Common myeloid progenitor, CD34-positive (primary cell): ENCODE measurements at regions not wholly inside any gene's neighbourhood (a gene's known extent, or its start where the extent isn't known, plus 50 kb on each side); places are given as distances from the start of the nearest gene placed in this dataset.

ENCODE experiments used
- CTCF ChIA-PET: fragments of 350-600 bp; sonication (Branson Sonifier 250); formaldehyde crosslinking; loops from one replicate; lab custom pipeline; 2021; ENCODE audit warnings: antibody characterized with exemption; lab: Charles Lee
- POLR2A ChIA-PET: fragments of 350-600 bp; sonication (Branson Sonifier 250); formaldehyde crosslinking; loops from one replicate; lab custom pipeline; 2021; ENCODE audit warnings: antibody characterized with exemption; lab: Charles Lee
- DNase-seq, 3 donors: peaks; one replicate each; pipeline versions ENCODE4 v3.0.0 to v3.0.0-alpha.2; 2013
- H3K27ac ChIP-seq, 2 experiments: 1 replicate in 1 of 2; 2 replicates in 1 of 2; pipeline ENCODE4 v1.7.0; 2013; ENCODE audit warnings: inconsistent platforms in 2 of 2, low read length in 2 of 2, mild to moderate bottlenecking in 2 of 2, low read depth in 1 of 2, moderate library complexity in 1 of 2; ENCODE audit not compliant: severe bottlenecking in 2 of 2, insufficient read depth in 1 of 2, poor library complexity in 1 of 2
- H3K27me3 ChIP-seq, 5 experiments: replicated peaks in 2 of 5; 1 replicate in 3 of 5; 2 replicates in 2 of 5; pipeline versions ENCODE4 v1.6.1 to v1.7.0; 2013; ENCODE audit warnings: low read length in 4 of 5, mild to moderate bottlenecking in 2 of 5, moderate library complexity in 2 of 5, inconsistent platforms in 1 of 5; ENCODE audit not compliant: insufficient read depth in 5 of 5, control insufficient read depth in 4 of 5
- H3K36me3 ChIP-seq, 4 experiments: 1 replicate in 2 of 4; 2 replicates in 2 of 4; pipeline versions ENCODE4 v1.6.1 to v1.7.0; 2013; ENCODE audit warnings: low read length in 3 of 4, control low read depth in 1 of 4, mild to moderate bottlenecking in 1 of 4; ENCODE audit not compliant: control insufficient read depth in 4 of 4, insufficient read depth in 4 of 4
- H3K4me1 ChIP-seq, 4 experiments: 1 replicate in 3 of 4; 2 replicates in 1 of 4; pipeline versions ENCODE4 v1.6.1 to v1.7.1; 2013; ENCODE audit warnings: low read length in 3 of 4, mild to moderate bottlenecking in 3 of 4, control low read depth in 1 of 4, inconsistent platforms in 1 of 4, moderate library complexity in 1 of 4; ENCODE audit not compliant: control insufficient read depth in 4 of 4, insufficient read depth in 4 of 4; ENCODE audit errors: control extremely low read depth in 1 of 4
- H3K4me3 ChIP-seq, 7 experiments: 1 replicate in 4 of 7; 2 replicates in 3 of 7; pipeline versions ENCODE4 v1.5.1 to v1.7.0; 2013; ENCODE audit warnings: mild to moderate bottlenecking in 7 of 7, low read length in 6 of 7, moderate library complexity in 6 of 7, inconsistent platforms in 2 of 7, low read depth in 2 of 7, control low read depth in 1 of 7; ENCODE audit not compliant: insufficient read depth in 4 of 7, control insufficient read depth in 1 of 7; ENCODE audit errors: extremely low read depth in 1 of 7
- H3K9me3 ChIP-seq, 5 experiments: 1 replicate in 4 of 5; 2 replicates in 1 of 5; pipeline versions ENCODE4 v1.6.1 to v1.7.1; 2013; ENCODE audit warnings: low read length in 4 of 5, mild to moderate bottlenecking in 2 of 5, inconsistent platforms in 1 of 5, low read depth in 1 of 5, moderate library complexity in 1 of 5; ENCODE audit not compliant: control insufficient read depth in 4 of 5, insufficient read depth in 2 of 5; ENCODE audit errors: control extremely low read depth in 1 of 5
- WGBS: methylation state at CpG from one replicate; pipeline ENCODE4 v1.1.5; 2013; ENCODE audit not compliant: insufficient coverage; 5-methylcytosine and 5-hydroxymethylcytosine counted together

DNA sequence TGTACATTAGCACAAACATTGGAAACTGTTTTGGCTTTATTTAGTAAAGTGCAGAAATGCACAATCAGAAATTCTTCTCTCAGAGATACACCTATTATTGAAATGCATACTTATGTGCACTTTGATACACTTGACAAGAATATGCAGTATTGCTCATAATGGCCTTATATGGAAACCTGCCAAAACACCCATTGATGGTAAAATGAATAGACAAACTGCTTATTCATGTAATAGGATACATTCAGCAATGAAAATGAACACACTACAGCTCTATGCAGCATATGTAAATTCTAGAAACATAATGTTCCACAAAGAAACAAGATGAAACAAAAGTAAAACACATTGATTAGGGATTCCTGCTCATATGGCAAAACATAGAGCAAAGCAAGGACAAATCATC, 223.9 kb downstream of the S1PR1 start:
- Histone ChIP-seq H3K27ac (no peak overlapping the region), H3K4me1 (no peaks in the 10 kb centered on the region), H3K36me3 (no peaks in the 10 kb centered on the region), H3K27me3 (no peaks in the 10 kb centered on the region), H3K9me3 (no peaks in the 10 kb centered on the region), H3K4me3 (no peak overlapping the region)
- CTCF ChIA-PET = no interaction called here
- DNase-seq = no peak
- POLR2A ChIA-PET = no interaction called here

DNA sequence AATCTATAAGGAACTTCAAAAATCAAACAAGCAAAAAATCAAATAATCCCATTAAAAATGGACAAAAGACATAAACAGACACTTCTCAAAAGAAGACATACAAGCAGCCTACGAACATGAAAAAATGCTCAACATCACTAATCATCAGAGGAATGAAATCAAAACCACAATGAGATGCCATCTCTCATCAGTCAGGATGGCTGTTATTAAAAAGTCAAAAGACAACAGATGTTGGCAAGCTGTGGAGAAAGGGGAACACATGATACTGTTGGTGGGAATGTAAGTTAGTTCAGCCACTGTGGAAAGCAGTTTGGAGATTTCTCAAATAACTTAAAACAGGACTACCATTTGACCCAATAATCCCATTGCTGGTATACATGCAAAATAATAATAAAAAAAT, 226.4 kb downstream of the S1PR1 start:
- CTCF ChIA-PET = no interaction called here
- H3K4me3 ChIP-seq = no peak overlapping the region
- DNase-seq = no peak
- H3K9me3 ChIP-seq = no peaks in the 10 kb centered on the region
- H3K27me3 ChIP-seq = peaks cover 0 to 2% (median 0%) of the 10 kb centered on the region in 5 experiments
- no peak overlapping the region for H3K27ac ChIP-seq
- no CpG with 5 or more reads among the region's 1 CpG for WGBS
- POLR2A ChIA-PET = no interaction called here
- no peaks in the 10 kb centered on the region for H3K36me3 ChIP-seq
- no peaks in the 10 kb centered on the region for H3K4me1 ChIP-seq

DNA sequence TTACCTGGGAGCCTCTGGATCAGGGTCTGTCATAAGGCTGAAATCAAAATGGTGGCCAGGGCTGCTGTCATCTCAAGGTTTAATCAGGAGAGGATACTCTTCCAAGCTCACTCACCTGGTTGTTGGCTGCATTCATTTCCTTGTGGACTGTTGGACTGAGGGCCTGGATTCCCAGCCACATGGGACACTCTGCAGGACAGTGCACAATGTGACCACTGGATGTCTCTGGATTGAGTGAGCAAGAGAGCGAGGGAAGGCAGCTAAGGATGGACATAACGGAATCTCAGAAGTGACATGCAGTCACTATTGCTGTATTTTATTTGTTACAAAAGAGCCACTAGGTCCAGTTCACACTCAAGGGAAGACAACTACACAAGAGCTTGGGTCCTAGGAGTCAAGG, 229.1 kb downstream of the S1PR1 start:
- H3K9me3 ChIP-seq = no peaks in the 10 kb centered on the region
- WGBS = 95% methylated on average over 2 of the region's 2 CpGs
- DNase-seq = no peak
- H3K4me1 ChIP-seq = no peaks in the 10 kb centered on the region
- POLR2A ChIA-PET = no interaction called here
- CTCF ChIA-PET = no interaction called here
- no peak overlapping the region for H3K4me3 ChIP-seq
- no peak overlapping the region for H3K27ac ChIP-seq
- no peaks in the 10 kb centered on the region for H3K36me3 ChIP-seq
- H3K27me3 ChIP-seq = peaks cover 0 to 2% (median 0%) of the 10 kb centered on the region in 5 experiments

DNA sequence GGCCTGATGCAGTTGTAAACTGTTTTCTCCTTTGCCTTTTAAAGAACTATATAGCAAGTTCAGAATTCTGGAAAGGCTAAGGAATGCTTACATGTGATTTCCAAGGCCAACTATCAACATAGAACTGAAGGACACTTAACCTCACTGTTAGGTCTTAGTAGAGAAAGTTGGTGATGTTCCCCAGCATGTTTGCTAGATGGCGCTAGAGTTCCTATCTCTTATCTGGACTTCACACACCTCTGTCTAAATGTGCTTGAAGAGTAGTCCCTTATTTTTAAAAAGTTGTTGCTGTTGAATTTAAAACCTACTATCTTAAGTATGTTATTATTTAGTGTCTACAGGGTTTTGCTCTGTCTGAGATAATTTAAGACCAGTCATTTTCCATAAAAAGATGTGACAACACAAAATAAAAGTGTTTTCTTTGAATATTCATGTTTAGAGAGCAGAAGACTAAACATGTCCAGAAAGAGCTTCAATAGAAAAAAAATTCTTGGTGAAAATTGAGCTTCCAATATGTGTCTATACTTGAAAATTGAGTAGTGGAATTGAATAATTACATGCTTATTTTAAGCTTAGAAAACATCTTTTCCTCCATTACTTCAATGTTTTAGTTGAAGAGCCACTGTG, 237.3 kb downstream of the S1PR1 start:
- DNase-seq = peak; percentile 46 to 70 (median 66)
- H3K27me3 ChIP-seq = peaks cover 0 to 36% (median 8%) of the 10 kb centered on the region in 5 experiments
- ChIA-PET POLR2A (no interaction called here), CTCF (interaction anchor here (0.7 to 2.0 kb wide), 9 partner anchors 10 to 165 kb away, joined by 3 to 6 read pairs (median 3); no protein-coding TSS in a partner anchor)
- peaks cover 0 to 17% (median 5%) of the 10 kb centered on the region in 5 experiments for H3K9me3 ChIP-seq
- no peak overlapping the region for H3K4me3 ChIP-seq
- H3K4me1 ChIP-seq = peaks cover 2 to 9% (median 6%) of the 10 kb centered on the region in 4 experiments
- no peak overlapping the region for H3K27ac ChIP-seq
- no CpG with 5 or more reads among the region's 1 CpG for WGBS
- H3K36me3 ChIP-seq = no peaks in the 10 kb centered on the region

DNA sequence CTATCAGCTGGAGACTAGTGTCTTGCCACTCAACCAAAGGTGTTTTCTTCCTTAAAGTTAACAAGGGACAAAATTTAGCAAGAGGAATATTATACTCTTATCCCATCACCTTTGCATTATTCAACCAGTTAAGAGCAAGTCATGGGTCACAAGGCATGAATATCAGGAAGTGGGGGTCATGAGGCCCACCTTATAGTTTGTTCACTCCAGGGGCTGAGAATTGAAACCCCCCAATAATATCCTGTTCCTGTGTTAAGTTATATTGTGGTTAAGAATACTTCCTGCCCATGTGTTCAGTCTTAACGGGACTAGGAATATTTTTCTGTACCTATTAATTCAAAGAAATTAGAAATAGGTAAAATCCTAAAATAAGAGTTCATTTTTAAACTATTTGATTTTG, 239.7 kb downstream of the S1PR1 start:
- H3K4me3 ChIP-seq = no peak overlapping the region
- ChIA-PET CTCF (no interaction called here), POLR2A (no interaction called here)
- no peaks in the 10 kb centered on the region for H3K36me3 ChIP-seq
- peaks cover 2 to 9% (median 6%) of the 10 kb centered on the region in 4 experiments for H3K4me1 ChIP-seq
- no CpG with 5 or more reads among the region's 1 CpG for WGBS
- no peak overlapping the region for H3K27ac ChIP-seq
- peaks cover 0 to 19% (median 5%) of the 10 kb centered on the region in 5 experiments for H3K9me3 ChIP-seq
- peaks cover 0 to 52% (median 10%) of the 10 kb centered on the region in 5 experiments for H3K27me3 ChIP-seq
- DNase-seq = peak in 2 of 3 donors; percentile 20 to 26

DNA sequence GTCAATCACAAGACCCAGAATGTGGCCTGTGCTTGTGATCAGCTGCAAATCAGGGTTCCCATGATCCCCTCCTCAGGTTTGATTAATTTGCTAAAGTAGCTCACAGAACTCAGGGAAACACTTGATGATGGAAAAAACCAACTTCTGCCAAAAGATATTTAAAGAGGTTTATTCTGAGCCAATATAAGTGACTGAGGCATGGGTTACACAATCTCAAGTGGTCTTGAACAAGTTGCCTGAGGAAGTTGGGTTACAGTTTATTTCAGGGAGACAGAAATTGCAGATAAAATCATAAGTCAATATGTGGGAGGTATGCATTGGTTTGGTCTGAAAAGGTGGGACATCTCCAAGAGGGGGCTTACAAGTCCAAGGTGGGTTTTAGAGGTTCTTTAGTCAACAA, 243.1 kb downstream of the S1PR1 start:
- H3K36me3 ChIP-seq = no peaks in the 10 kb centered on the region
- POLR2A ChIA-PET = no interaction called here
- no peak overlapping the region for H3K27ac ChIP-seq
- DNase-seq = no peak
- CTCF ChIA-PET = no interaction called here
- H3K27me3 ChIP-seq = peaks cover 6 to 57% (median 13%) of the 10 kb centered on the region in 5 experiments
- H3K4me1 ChIP-seq = peaks cover 2 to 9% (median 6%) of the 10 kb centered on the region in 4 experiments
- H3K9me3 ChIP-seq = peaks cover 0 to 9% (median 0%) of the 10 kb centered on the region in 5 experiments
- no peak overlapping the region for H3K4me3 ChIP-seq

DNA sequence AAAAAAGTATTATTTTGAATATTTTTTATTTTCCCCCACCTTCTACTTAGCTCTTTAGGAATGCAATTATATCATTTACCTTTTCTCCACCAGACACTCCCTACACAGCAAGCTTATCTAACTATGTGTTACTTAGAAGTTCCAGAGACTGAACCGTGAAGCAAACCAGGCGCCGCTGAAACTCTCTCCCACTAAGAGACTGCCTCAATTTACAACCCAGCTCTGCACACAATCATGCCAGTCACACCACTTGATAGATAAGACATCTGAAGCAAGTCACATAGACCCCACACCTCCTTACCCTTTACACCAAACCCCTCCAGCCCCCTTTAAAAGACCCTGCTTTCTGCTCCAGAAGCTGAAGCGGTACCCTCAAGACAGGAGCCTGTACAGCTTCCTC, 245.5 kb downstream of the S1PR1 start:
- no peaks in the 10 kb centered on the region for H3K4me1 ChIP-seq
- H3K27ac ChIP-seq = no peak overlapping the region
- H3K36me3 ChIP-seq = no peaks in the 10 kb centered on the region
- ChIA-PET CTCF (interaction anchor here (1.3 kb wide), 1 partner anchor 25 kb away, joined by 4 read pairs; no protein-coding TSS in a partner anchor), POLR2A (interaction anchor here (0.6 kb wide), 1 partner anchor 1574 kb away, joined by 4 read pairs; no protein-coding TSS in a partner anchor)
- H3K27me3 ChIP-seq = peaks cover 6 to 46% (median 11%) of the 10 kb centered on the region in 5 experiments
- H3K9me3 ChIP-seq = peaks cover 0 to 9% (median 0%) of the 10 kb centered on the region in 5 experiments
- H3K4me3 ChIP-seq = no peak overlapping the region
- 70% methylated on average over 4 of the region's 4 CpGs for WGBS
- no peak for DNase-seq
